ENCODE measurements at regions not wholly inside any gene's neighbourhood (a gene's known extent, or its start where the extent isn't known, plus 50 kb on each side); places are given as distances from the start of the nearest gene placed in this dataset.

- no peak for DNase-seq
These were observed 1378.4 kb upstream of the TENM4 start for GRCh38 chr11:80819271-80819670.

DNA sequence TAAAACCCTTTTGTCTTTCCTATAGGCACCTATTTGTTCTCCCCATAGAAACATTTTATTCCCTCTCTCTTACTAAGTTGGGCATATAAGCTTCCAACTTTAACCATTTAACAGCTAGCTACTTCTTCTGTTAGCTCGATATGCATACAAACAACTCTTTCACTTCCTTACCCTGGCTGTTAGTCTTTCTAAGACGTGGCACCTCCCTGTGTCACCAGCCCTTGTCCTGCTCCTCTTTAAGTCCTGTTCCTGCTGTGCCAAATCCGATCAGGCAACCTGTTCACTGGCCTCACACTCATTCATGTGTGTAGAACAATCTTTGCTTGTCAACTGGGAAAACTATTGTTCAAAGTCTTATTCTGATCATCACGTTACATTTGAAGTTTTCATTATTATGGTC is 1376.1 kb upstream of the TENM4 start:
- no peak for DNase-seq

DNA sequence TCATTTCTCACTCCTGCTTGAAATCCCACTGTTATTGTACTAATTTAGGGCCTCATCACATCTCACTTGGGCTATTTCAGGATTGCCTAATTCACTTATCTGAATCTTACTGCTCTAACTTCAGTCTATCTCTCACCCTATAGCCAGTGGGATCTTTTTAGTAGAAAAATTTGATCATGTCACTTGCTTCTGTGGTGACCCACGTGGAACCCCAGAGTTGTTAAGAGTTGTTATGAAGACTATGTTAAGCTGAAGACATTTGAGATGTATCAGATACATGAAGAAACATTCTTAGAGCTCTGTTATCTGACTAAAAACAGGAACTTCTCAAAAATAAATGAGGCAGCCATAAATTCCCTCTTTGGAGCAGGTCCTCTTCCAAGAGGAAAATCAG is 1375.6 kb upstream of the TENM4 start:
- no peak for DNase-seq

- no peak for DNase-seq
These were observed 1375.1 kb upstream of the TENM4 start for GRCh38 chr11:80815752-80816453.

GRCh38 chr11:80814813-80815212 is 1374.0 kb upstream of the TENM4 start:
- DNase-seq, result no peak

GRCh38 chr11:80810695-80811094 is 1369.9 kb upstream of the TENM4 start:
- no peak for DNase-seq

DNA sequence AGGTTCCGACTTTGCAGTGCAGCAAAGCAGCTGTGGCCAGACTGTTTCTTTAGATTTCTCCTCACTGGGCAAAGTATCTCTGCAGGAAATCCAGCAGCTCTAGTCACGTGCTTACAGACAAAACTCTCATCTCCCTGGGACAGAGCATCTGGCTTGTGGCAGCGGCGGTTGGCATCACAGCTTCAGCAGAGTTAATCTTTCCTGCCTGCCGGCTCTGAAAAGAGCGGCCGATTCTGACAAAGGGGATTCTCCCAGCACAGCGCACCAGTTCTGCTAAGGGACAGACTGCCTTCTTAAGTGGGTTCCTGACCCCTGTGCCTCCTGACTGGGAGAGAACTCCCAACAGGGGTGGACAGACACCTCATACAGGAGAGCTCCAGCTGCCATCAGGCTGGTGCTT is 1357.3 kb upstream of the TENM4 start:
- no peak for DNase-seq

DNA sequence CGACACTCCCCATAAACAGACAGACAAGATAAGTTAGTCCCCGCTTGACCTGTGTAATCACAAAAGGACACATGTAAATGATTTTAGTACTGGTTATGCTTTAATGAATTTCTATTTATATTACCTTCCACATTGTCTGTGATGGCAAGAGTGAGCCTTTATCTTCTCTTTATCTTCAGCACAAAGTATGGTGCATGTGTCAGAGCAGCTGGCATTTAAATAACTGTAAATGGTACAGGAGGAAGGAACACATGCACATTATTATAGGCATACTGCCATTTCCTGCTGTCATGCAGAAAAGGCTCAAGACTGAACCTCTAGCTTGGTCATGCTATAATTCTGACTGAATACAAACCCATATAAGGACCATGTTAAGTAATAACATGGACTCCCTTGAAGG is 1342.7 kb upstream of the TENM4 start:
- DNase-seq, result no peak

- DNase-seq, result no peak
These were observed 1341.5 kb upstream of the TENM4 start for GRCh38 chr11:80782135-80782885.

GRCh38 chr11:80779905-80780605 is 1339.2 kb upstream of the TENM4 start:
- DNase-seq, result no peak

DNA sequence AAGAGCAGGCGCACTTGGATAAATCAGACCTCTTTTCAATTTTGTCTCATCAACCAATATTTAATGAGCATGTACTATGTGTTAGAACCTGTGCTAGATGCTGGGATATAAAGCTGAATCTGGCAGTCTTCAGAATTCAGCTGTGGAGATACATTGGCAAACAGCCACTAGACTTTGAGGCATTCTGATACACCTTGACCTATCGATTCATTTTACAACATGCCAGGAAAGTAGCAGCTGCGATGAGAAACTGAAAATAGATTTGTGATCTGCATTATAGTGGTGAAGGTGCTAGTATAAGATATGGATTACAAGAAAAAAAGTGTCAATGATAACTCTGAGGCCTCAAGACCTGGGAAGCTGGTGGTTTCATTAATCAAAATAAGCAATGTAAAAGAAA is 1338.1 kb upstream of the TENM4 start:
- no peak for DNase-seq

GRCh38 chr11:80778432-80778831 is 1337.6 kb upstream of the TENM4 start:
- no peak for DNase-seq

GRCh38 chr11:80773919-80774318 is 1333.1 kb upstream of the TENM4 start:
- DNase-seq, result peak in 22 of 56 donors; percentile 1 to 55 (median 13)

GRCh38 chr11:80771017-80771416 is 1330.2 kb upstream of the TENM4 start:
- no peak for DNase-seq

GRCh38 chr11:80758787-80759186 is 1318.0 kb upstream of the TENM4 start:
- no peak for DNase-seq

DNA sequence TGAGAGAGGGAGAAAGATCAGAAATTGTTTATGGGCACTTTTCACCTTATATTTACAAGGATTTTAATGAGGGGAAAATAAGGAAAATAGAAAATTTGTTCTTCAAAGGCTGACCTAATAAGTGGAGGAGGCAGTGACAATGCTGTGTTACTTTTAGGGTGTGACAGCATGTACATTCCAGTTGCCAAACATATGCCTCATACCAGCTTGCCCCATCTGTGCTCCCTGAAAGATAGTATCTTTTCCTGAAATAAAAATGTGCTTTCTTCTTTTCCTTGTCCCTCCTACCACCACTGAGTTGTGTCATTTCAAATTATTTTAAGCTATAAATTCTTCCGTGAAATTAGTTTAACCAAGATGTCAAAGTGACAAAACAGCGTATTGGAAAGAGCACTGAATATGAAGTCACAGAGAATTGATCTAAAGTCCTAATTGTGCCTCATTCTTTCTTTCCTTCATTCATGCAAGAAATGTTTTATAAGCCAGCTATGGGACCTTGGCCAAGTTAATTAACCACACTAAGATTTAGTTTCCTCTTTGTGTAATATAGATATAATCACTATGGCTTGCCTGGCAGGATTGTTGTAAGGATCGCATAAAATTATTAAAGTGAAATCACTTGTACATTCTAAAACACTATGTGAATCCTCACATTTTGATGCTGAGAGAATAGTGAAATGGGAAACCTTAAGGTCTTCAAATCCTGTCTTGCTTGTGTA is 1307.5 kb upstream of the TENM4 start:
- DNase-seq, result peak in 1 of 56 donors; percentile 15

GRCh38 chr11:80746300-80746699 is 1305.5 kb upstream of the TENM4 start:
- DNase-seq, result no peak

- DNase-seq, result no peak
These were observed 1304.6 kb upstream of the TENM4 start for GRCh38 chr11:80745416-80745815.

GRCh38 chr11:80733790-80734189 is 1293.0 kb upstream of the TENM4 start:
- no peak for DNase-seq

GRCh38 chr11:80733361-80733760 is 1292.5 kb upstream of the TENM4 start:
- no peak for DNase-seq

- peak in 18 of 56 donors; percentile 2 to 54 (median 8) for DNase-seq
These were observed 1286.5 kb upstream of the TENM4 start for GRCh38 chr11:80727315-80727714.

DNA sequence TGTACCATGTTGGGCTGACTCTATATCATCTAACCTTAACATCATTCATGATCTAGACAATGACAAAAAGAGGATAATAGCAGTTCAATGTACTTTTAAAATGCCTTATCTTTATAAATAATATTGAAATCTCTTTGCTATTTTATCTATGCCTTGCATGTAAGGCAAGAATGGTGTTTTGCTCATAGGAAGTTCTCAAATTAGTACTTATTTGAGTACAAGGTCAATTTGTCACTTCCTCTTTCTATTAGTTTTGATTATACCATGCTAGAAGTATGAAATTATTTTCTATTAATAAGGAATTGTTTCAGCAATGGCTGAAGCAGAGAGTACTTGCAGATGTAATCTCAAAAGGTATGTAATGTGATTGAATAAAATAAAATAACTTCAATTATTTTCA is 1285.4 kb upstream of the TENM4 start:
- DNase-seq, result no peak
